GM19452 (cell line): ENCODE measurements at regions not wholly inside any gene's neighbourhood (a gene's known extent, or its start where the extent isn't known, plus 50 kb on each side); places are given as distances from the start of the nearest gene placed in this dataset.

ENCODE experiments used
- ATAC-seq: cut with Tn5 transposase; IDR thresholded peaks from one replicate; pipeline ENCODE4 v1.9.1; 2021; ENCODE audit not compliant: unreplicated experiment

- ATAC-seq, result no peak
Observed at GRCh38 chr21:23543333-23543732, 2063.9 kb downstream of the MRPL39 start.

- ATAC-seq, result no peak
Observed at GRCh38 chr21:23542097-23542496, 2065.2 kb downstream of the MRPL39 start.

GRCh38 chr21:23541571-23541970 is 2065.7 kb downstream of the MRPL39 start:
- ATAC-seq, result no peak

- no peak for ATAC-seq
Observed at GRCh38 chr21:23534850-23535249, 2072.4 kb downstream of the MRPL39 start.

- no peak for ATAC-seq
Observed at GRCh38 chr21:23531444-23531843, 2075.8 kb downstream of the MRPL39 start.

- ATAC-seq, result no peak
Observed at GRCh38 chr21:23524685-23525084, 2082.6 kb downstream of the MRPL39 start.

GRCh38 chr21:23522751-23523150 is 2084.5 kb downstream of the MRPL39 start:
- ATAC-seq, result no peak

GRCh38 chr21:23507501-23507900 is 2099.8 kb downstream of the MRPL39 start:
- ATAC-seq, result no peak

- peak; percentile 84 for ATAC-seq
Observed at GRCh38 chr21:23496729-23497128, 2110.6 kb downstream of the MRPL39 start.

- ATAC-seq, result no peak
Observed at GRCh38 chr21:23488245-23488644, 2119.0 kb downstream of the MRPL39 start.

- no peak for ATAC-seq
Observed at GRCh38 chr21:23480591-23481270, 2126.6 kb downstream of the MRPL39 start.

GRCh38 chr21:23478381-23478780 is 2128.9 kb downstream of the MRPL39 start:
- no peak for ATAC-seq

- ATAC-seq, result no peak
Observed at GRCh38 chr21:23475281-23476219, 2131.7 kb downstream of the MRPL39 start.

- peak; percentile 92 for ATAC-seq
Observed at GRCh38 chr21:23471877-23472276, 2135.4 kb downstream of the MRPL39 start.

- no peak for ATAC-seq
Observed at GRCh38 chr21:23463365-23463764, 2143.9 kb downstream of the MRPL39 start.

GRCh38 chr21:23455676-23456075 is 2151.6 kb downstream of the MRPL39 start:
- peak; percentile 80 for ATAC-seq

GRCh38 chr21:23452384-23453083 is 2154.7 kb downstream of the MRPL39 start:
- peak; percentile 49 for ATAC-seq

- no peak for ATAC-seq
Observed at GRCh38 chr21:23445307-23445706, 2162.0 kb downstream of the MRPL39 start.

GRCh38 chr21:23438081-23438480 is 2169.2 kb downstream of the MRPL39 start:
- no peak for ATAC-seq

- ATAC-seq, result no peak
Observed at GRCh38 chr21:23402929-23403520, 2204.3 kb downstream of the MRPL39 start.

GRCh38 chr21:23401278-23401677 is 2206.0 kb downstream of the MRPL39 start:
- ATAC-seq, result no peak
